Vagina (tissue), 2 donors: ENCODE measurements at regions not wholly inside any gene's neighbourhood (a gene's known extent, or its start where the extent isn't known, plus 50 kb on each side); places are given as distances from the start of the nearest gene placed in this dataset.

Experiments used
- DNase-seq, 2 donors: peaks; one replicate each; pipeline ENCODE4 v3.0.0-alpha.2; 2017; ENCODE audit errors: extremely low spot score in 2 of 2
- H3K27ac ChIP-seq: fragments of 200-600 bp; sonication (generic); one replicate; pipeline ENCODE4 v1.5.1; 2019
- H3K27me3 ChIP-seq: fragments of 200-600 bp; sonication (generic); one replicate; pipeline ENCODE4 v1.5.1; 2019
- H3K36me3 ChIP-seq, 2 donors: fragments of 200-600 bp; sonication (generic); one replicate each; pipeline ENCODE4 v1.5.1; 2017 to 2019
- H3K4me1 ChIP-seq: fragments of 200-600 bp; sonication (generic); one replicate; pipeline ENCODE4 v1.5.1; 2019
- H3K4me3 ChIP-seq, 2 donors: fragments of 200-600 bp; sonication (generic); 1 replicate in 1 of 2; 2 replicates in 1 of 2; pipeline ENCODE4 v1.5.1; 2016 to 2019
- H3K9me3 ChIP-seq: fragments of 200-600 bp; sonication (generic); one replicate; pipeline ENCODE4 v1.5.1; 2019
- POLR2A ChIP-seq, 2 donors: fragments of 450-650 bp; IDR thresholded peaks; one replicate each; pipeline ENCODE4 v1.6.1; 2017; ENCODE audit warnings: antibody characterized with exemption in 2 of 2, mild to moderate bottlenecking in 2 of 2, moderate library complexity in 2 of 2
- POLR2AphosphoS5 ChIP-seq, 2 donors: sonication (generic); formaldehyde crosslinking; IDR thresholded peaks; one replicate each; pipeline ENCODE4 v1.9.0; 2017; ENCODE audit warnings: antibody characterized with exemption in 2 of 2, mild to moderate bottlenecking in 2 of 2, low read depth in 1 of 2; ENCODE audit not compliant: insufficient read depth in 1 of 2
- intact Hi-C: fragments of 100-400 bp; cut with DNase I; formaldehyde crosslinking; loops from one replicate; pipeline ENCODE4 v1.15.1; 2023
- TF ChIP-seq, protein P1 (sequence below), 3 experiments: fragments of 450-650 bp in 2 of 3; fragments of 200-600 bp in 1 of 3; sonication (generic) in 1 of 3; IDR thresholded peaks; one replicate each; pipeline ENCODE4 v1.5.1; 2017 to 2019; ENCODE audit warnings: antibody characterized with exemption in 3 of 3, mild to moderate bottlenecking in 2 of 3, moderate library complexity in 2 of 3

DNA sequence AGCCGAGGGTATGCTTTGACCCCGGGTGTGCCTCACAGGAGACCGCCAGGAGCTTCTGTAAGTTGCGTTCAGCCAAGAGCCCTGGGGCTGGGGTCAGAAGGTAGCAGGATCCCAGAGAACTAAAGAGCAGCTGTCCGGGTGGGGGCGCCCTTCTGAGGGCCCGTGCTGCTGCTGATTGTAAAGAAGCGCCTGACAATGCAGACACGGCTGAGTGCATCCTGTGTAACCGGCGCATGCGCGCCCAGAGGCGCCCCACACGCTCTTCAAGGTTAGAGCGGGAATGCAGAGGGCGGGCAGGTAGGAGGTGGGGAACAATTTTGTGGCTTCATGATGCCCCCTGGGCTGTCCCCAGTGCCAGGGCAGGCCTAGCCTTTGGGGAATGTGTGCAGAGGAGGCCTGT, 210.2 kb upstream of the CTBP2 start:
- TF ChIP-seq POLR2AphosphoS5 (IDR thresholded peaks at IDR 0.05; ENCODE audit: insufficient read depth in 1 of 2, low read depth in 1 of 2) = no peak
- TF ChIP-seq, protein P1, sequence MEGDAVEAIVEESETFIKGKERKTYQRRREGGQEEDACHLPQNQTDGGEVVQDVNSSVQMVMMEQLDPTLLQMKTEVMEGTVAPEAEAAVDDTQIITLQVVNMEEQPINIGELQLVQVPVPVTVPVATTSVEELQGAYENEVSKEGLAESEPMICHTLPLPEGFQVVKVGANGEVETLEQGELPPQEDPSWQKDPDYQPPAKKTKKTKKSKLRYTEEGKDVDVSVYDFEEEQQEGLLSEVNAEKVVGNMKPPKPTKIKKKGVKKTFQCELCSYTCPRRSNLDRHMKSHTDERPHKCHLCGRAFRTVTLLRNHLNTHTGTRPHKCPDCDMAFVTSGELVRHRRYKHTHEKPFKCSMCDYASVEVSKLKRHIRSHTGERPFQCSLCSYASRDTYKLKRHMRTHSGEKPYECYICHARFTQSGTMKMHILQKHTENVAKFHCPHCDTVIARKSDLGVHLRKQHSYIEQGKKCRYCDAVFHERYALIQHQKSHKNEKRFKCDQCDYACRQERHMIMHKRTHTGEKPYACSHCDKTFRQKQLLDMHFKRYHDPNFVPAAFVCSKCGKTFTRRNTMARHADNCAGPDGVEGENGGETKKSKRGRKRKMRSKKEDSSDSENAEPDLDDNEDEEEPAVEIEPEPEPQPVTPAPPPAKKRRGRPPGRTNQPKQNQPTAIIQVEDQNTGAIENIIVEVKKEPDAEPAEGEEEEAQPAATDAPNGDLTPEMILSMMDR (IDR thresholded peaks at IDR 0.05) = no peak
- no peak for TF ChIP-seq POLR2A (IDR thresholded peaks at IDR 0.05)
- no peak overlapping the region for H3K4me3 ChIP-seq
- H3K27me3 ChIP-seq = no peaks in the 10 kb centered on the region
- H3K36me3 ChIP-seq = no peaks in the 10 kb centered on the region
- no peak overlapping the region for H3K27ac ChIP-seq
- intact Hi-C loops = no loop called here
- DNase-seq = no peak
- H3K4me1 ChIP-seq = no peaks in the 10 kb centered on the region
- no peaks in the 10 kb centered on the region for H3K9me3 ChIP-seq

DNA sequence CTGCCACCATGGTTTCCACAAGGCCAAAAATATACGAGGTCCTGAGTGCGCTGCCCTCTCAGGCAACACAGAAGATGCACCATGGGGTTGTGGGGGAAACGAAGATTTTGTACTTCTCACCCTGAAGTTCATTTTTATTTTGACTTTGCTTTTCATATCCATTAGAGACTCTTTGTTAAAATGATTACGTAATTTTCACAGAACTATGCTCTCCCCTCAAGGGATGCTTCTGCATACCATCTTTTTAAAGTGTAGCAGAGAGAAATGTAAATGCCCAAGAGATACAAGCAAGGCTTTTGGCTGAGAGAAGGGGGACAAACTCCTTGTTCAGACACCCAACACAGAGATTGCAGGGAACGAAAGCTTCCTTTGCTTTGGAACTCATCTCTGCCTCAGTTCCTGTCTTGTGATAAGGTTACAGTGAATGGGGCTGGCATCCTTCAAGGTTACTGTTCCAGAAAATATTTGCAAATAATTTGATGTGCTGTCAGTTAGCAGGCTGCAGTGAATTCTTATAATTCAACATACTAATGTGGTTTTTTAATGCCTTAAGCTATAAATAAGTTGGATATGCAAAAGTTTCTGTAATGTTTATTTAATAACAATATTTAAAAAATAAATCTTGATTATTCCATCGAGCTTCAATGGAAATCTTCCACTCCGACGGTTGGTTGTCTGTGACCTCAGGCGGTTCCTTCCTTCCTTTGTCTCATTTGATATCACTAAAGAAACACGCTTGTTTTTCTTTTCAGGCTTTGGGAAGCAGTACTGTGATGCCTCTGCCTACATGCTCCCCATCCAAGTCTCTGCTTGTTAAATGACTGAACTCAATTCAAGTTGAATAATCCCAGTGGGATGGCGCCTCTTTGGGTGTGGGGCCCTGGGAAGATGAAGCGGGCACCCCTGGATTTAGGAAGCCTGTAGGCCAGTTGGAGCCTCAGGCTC, 209.3 kb upstream of the CTBP2 start:
- intact Hi-C loops = no loop called here
- TF ChIP-seq POLR2AphosphoS5 (IDR thresholded peaks at IDR 0.05; ENCODE audit: insufficient read depth in 1 of 2, low read depth in 1 of 2) (no peak), POLR2A (IDR thresholded peaks at IDR 0.05) (no peak)
- TF ChIP-seq, protein P1 (IDR thresholded peaks at IDR 0.05) = no peak
- Histone ChIP-seq H3K9me3 (no peaks in the 10 kb centered on the region), H3K27me3 (no peaks in the 10 kb centered on the region), H3K27ac (no peak overlapping the region), H3K36me3 (no peaks in the 10 kb centered on the region), H3K4me3 (no peak overlapping the region), H3K4me1 (no peaks in the 10 kb centered on the region)
- DNase-seq = no peak

DNA sequence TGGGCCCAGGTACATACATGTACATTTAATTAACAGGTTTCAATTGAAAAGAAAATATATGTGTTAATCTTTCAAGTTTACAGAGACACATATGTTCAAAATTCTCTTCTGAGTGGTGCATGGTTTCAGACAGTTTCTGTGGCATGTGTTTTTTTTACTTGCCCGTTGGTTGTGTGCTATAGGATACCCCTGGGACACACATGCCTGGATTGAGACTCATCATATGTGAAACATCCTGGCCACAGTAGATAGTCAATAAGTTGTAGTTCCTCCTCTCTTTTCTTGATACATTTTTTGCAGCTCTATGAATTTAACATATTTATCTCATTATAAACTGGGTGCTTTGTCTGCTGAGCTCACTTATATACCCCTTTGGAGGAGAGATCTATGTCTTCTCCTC, 207.8 kb upstream of the CTBP2 start:
- Histone ChIP-seq H3K4me1 (no peaks in the 10 kb centered on the region), H3K9me3 (no peaks in the 10 kb centered on the region), H3K4me3 (no peak overlapping the region), H3K27me3 (no peaks in the 10 kb centered on the region), H3K36me3 (no peaks in the 10 kb centered on the region), H3K27ac (no peak overlapping the region)
- intact Hi-C loops = no loop called here
- no peak for DNase-seq
- no peak for TF ChIP-seq POLR2AphosphoS5 (IDR thresholded peaks at IDR 0.05; ENCODE audit: insufficient read depth in 1 of 2, low read depth in 1 of 2)
- TF ChIP-seq POLR2A (IDR thresholded peaks at IDR 0.05) = no peak
- TF ChIP-seq, protein P1 (IDR thresholded peaks at IDR 0.05) = no peak

DNA sequence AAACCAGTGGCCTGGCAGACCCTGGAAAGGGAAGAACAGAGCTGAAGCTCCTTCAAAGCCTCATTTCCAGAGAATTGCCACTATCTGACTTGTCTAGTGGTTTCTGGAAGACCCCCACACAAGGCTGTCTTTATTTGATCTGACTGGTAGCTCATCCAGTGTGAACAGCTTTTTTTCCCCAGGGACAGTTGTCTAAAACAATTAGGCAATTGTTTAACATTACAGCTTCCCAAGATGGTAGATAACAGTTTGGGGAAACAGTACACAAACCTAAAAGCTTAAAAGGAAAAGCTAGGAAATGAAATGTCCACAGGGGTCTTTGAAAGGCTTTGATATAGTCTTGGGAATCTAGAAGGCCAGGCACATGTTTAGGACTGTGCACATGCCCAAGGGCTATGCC, 203.4 kb upstream of the CTBP2 start:
- intact Hi-C loops = no loop called here
- Histone ChIP-seq H3K27me3 (no peaks in the 10 kb centered on the region), H3K36me3 (no peaks in the 10 kb centered on the region), H3K4me1 (no peaks in the 10 kb centered on the region), H3K9me3 (no peaks in the 10 kb centered on the region), H3K27ac (no peak overlapping the region), H3K4me3 (no peak overlapping the region)
- no peak for DNase-seq
- no peak for TF ChIP-seq POLR2AphosphoS5 (IDR thresholded peaks at IDR 0.05; ENCODE audit: insufficient read depth in 1 of 2, low read depth in 1 of 2)
- TF ChIP-seq, protein P1 (IDR thresholded peaks at IDR 0.05) = no peak

DNA sequence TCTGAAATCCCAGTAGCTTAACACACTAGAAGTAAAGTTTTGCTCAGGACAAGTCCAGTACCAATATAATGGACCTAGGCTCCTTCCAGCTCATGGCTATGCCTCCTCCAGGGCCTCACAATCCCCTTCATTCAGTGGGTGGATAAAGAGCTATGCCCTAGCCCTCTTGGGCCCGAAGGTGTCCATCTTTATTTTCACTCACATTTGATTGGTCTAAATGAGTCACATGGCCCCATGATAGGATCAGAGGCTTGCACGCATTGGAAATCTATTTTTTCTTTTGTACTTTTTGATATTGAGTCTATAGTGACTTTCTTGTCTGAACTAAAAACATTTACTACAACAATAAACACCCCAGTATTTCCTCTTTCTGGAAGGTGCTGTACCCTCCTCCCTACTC, 202.6 kb upstream of the CTBP2 start:
- Histone ChIP-seq H3K27me3 (no peaks in the 10 kb centered on the region), H3K27ac (no peak overlapping the region), H3K4me3 (no peak overlapping the region), H3K4me1 (no peaks in the 10 kb centered on the region), H3K9me3 (no peaks in the 10 kb centered on the region), H3K36me3 (no peaks in the 10 kb centered on the region)
- intact Hi-C loops = no loop called here
- no peak for TF ChIP-seq POLR2AphosphoS5 (IDR thresholded peaks at IDR 0.05; ENCODE audit: insufficient read depth in 1 of 2, low read depth in 1 of 2)
- TF ChIP-seq POLR2A (IDR thresholded peaks at IDR 0.05) = no peak
- TF ChIP-seq, protein P1 (IDR thresholded peaks at IDR 0.05) = no peak
- DNase-seq = no peak
